ENCODE measurements at regions not wholly inside any gene's neighbourhood (a gene's known extent, or its start where the extent isn't known, plus 50 kb on each side); places are given as distances from the start of the nearest gene placed in this dataset.

DNA sequence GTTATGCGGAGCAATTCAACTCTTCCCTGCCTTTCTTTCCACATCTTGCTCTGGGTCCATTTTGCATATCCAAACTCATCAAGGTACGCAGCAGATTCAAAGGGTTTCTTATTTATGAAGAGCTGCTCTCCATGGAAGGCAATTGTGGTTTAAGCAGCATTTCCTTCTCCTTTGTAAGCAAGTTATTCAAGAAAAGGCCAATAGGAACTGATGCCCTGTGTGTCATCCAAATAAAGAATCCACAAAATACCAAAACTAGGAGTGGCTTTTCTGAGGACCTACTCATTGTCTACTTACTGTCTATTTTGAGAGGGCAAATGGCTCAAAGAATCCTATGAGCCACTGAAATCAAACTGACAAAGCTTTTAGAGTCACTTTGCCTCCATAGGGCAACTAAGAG lies 253.1 kb downstream of the PTEN start:
- Histone ChIP-seq H3K27ac (peak overlapping the region in 1 of 4 donors; percentile 43), H3K27me3 (no peaks in the 10 kb centered on the region), H3K36me3 (no peaks in the 10 kb centered on the region), H3K9me3 (no peaks in the 10 kb centered on the region), H3K4me1 (peaks cover 0 to 8% (median 3%) of the 10 kb centered on the region in 4 donors), H3K4me3 (no peak overlapping the region)
- no peak for DNase-seq
- TF ChIP-seq, protein P1, sequence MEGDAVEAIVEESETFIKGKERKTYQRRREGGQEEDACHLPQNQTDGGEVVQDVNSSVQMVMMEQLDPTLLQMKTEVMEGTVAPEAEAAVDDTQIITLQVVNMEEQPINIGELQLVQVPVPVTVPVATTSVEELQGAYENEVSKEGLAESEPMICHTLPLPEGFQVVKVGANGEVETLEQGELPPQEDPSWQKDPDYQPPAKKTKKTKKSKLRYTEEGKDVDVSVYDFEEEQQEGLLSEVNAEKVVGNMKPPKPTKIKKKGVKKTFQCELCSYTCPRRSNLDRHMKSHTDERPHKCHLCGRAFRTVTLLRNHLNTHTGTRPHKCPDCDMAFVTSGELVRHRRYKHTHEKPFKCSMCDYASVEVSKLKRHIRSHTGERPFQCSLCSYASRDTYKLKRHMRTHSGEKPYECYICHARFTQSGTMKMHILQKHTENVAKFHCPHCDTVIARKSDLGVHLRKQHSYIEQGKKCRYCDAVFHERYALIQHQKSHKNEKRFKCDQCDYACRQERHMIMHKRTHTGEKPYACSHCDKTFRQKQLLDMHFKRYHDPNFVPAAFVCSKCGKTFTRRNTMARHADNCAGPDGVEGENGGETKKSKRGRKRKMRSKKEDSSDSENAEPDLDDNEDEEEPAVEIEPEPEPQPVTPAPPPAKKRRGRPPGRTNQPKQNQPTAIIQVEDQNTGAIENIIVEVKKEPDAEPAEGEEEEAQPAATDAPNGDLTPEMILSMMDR (IDR thresholded peaks at IDR 0.05): no peak
- TF ChIP-seq POLR2A (IDR thresholded peaks at IDR 0.05): no peak

DNA sequence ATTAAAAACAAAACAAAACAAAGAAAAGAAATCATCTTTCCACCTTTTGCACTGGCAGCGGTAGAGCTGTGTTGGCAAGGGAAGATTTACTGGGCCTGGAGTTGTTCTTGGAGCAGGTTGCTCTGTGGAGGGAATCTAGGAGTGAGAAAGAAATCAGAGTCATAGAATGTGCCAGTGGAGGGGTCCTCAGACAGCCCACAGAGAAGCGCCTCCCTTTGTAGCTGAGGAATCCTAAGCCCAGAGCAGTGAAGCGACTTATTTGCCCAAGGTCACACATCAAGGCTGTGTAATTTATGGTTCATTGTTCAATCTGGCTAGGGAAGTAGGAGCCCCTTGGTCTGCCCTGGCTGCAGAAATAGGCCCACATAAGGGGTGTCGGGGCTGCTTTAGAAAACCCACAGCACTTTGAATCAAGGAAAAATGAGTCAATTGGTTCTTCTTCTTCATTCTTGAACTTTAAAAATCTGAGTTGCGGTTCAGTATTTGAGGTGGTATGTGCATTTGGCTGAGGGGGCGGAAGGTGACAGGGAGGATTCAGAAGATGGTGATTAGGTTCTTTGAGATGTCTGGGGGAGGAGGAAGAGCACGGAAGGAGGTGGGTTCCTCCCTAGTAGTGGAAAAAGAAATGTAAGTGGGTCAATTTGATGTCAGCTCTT lies 253.7 kb downstream of the PTEN start:
- Histone ChIP-seq H3K4me3 (no peak overlapping the region), H3K4me1 (peaks cover 0 to 8% (median 3%) of the 10 kb centered on the region in 4 donors), H3K36me3 (no peaks in the 10 kb centered on the region), H3K27ac (peak overlapping the region in 1 of 4 donors; percentile 43), H3K27me3 (no peaks in the 10 kb centered on the region), H3K9me3 (no peaks in the 10 kb centered on the region)
- DNase-seq: no peak
- TF ChIP-seq, protein P1 (IDR thresholded peaks at IDR 0.05): no peak
- TF ChIP-seq POLR2A (IDR thresholded peaks at IDR 0.05): no peak

- H3K4me3 ChIP-seq: no peak overlapping the region
- no peaks in the 10 kb centered on the region for H3K36me3 ChIP-seq
- H3K27ac ChIP-seq: peak overlapping the region in 1 of 4 donors; percentile 51
- DNase-seq: peak in 2 of 3 donors; percentile 57 to 59
- no peaks in the 10 kb centered on the region for H3K9me3 ChIP-seq
- H3K27me3 ChIP-seq: no peaks in the 10 kb centered on the region
- H3K4me1 ChIP-seq: peaks cover 0 to 6% (median 2%) of the 10 kb centered on the region in 4 donors
- TF ChIP-seq, protein P1 (IDR thresholded peaks at IDR 0.05): peak in 2 of 6 experiments; percentile 30 to 38
- TF ChIP-seq POLR2A (IDR thresholded peaks at IDR 0.05): no peak
Measured at GRCh38 chr10:88117869-88118632, 254.6 kb downstream of the PTEN start.

DNA sequence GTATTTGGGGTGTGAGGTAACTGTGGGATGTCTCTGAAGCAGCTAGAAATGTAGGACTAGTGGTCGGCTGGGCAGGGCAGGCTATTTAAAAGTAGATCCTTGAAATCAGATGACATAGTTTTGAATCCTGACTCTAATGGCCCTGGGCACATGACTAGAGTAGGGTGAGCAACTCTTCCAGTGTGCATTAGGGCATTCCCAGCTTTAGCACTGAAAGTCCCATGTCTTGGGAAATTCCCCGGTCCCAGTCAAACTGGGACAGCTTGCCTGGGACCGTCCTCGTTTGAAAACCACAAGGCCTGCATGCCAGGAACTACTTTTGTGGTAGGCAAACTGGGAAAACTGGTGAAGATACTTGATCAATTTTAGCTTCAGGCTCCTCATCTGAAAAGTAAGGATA lies 255.3 kb downstream of the PTEN start:
- H3K9me3 ChIP-seq: no peaks in the 10 kb centered on the region
- no peak for DNase-seq
- no peaks in the 10 kb centered on the region for H3K27me3 ChIP-seq
- peaks cover 0 to 6% (median 2%) of the 10 kb centered on the region in 4 donors for H3K4me1 ChIP-seq
- H3K4me3 ChIP-seq: no peak overlapping the region
- TF ChIP-seq, protein P1 (IDR thresholded peaks at IDR 0.05): no peak
- TF ChIP-seq POLR2A (IDR thresholded peaks at IDR 0.05): no peak
- H3K36me3 ChIP-seq: no peaks in the 10 kb centered on the region
- peak overlapping the region in 1 of 4 donors; percentile 51 for H3K27ac ChIP-seq

GRCh38 chr10:88119160-88119559 lies 255.7 kb downstream of the PTEN start:
- no peak for TF ChIP-seq POLR2A (IDR thresholded peaks at IDR 0.05)
- TF ChIP-seq, protein P1 (IDR thresholded peaks at IDR 0.05): no peak
- no peak overlapping the region for H3K4me3 ChIP-seq
- no peaks in the 10 kb centered on the region for H3K36me3 ChIP-seq
- H3K27ac ChIP-seq: no peak overlapping the region
- DNase-seq: no peak
- H3K4me1 ChIP-seq: peaks cover 0 to 6% (median 2%) of the 10 kb centered on the region in 4 donors
- H3K9me3 ChIP-seq: no peaks in the 10 kb centered on the region
- H3K27me3 ChIP-seq: no peaks in the 10 kb centered on the region

All from Peyer's patch (tissue), 4 donors.